K562 (cell line): ENCODE measurements at regions not wholly inside any gene's neighbourhood (a gene's known extent, or its start where the extent isn't known, plus 50 kb on each side); places are given as distances from the start of the nearest gene placed in this dataset.

Experiments
- ARID4B ChIP-seq: sonication (generic); formaldehyde crosslinking; IDR thresholded peaks from 2 replicates; pipeline ENCODE4 v1.8.0; 2022; ENCODE audit warnings: mild to moderate bottlenecking, missing genetic modification reagents
- BCOR ChIP-seq: fragments of 450-650 bp; IDR thresholded peaks from 2 replicates; pipeline ENCODE4 v1.6.1; 2016
- BRF2 ChIP-seq: IDR thresholded peaks from 3 replicates; pipeline ENCODE4 v1.6.1; 2011; ENCODE audit warnings: borderline replicate concordance, mild to moderate bottlenecking; ENCODE audit not compliant: insufficient read length, insufficient read depth
- ETS2 ChIP-seq: IDR thresholded peaks from 2 replicates; pipeline ENCODE4 v1.6.1; 2016; ENCODE audit warnings: borderline replicate concordance, missing genetic modification characterization, mild to moderate bottlenecking, moderate library complexity, missing compliant biosample characterization; ENCODE audit not compliant: poor library complexity, severe bottlenecking
- FOXM1 ChIP-seq, 2 experiments: fragments of 450-650 bp in 1 of 2; sonication (generic) in 1 of 2; formaldehyde crosslinking in 1 of 2; IDR thresholded peaks; 2 replicates each; pipeline versions ENCODE4 v1.6.1 to v1.9.0; 2017 to 2022; ENCODE audit warnings: low read depth in 2 of 2, mild to moderate bottlenecking in 2 of 2, missing genetic modification reagents in 1 of 2, moderate library complexity in 1 of 2
- GTF3C2 ChIP-seq: IDR thresholded peaks from 3 replicates; pipeline ENCODE4 v1.6.1; 2011; ENCODE audit warnings: borderline replicate concordance, mild to moderate bottlenecking, moderate library complexity; ENCODE audit not compliant: insufficient read length; ENCODE audit errors: extremely low read depth
- HIVEP1 ChIP-seq: fragments of 250-450 bp; sonication (Bioruptor Pico); IDR thresholded peaks from 2 replicates; pipeline ENCODE4 v1.4.0; 2020; ENCODE audit warnings: mild to moderate bottlenecking
- HNRNPL ChIP-seq: fragments of 200-400 bp; formaldehyde crosslinking; IDR thresholded peaks from 2 replicates; pipeline ENCODE4 v1.6.1; 2017; ENCODE audit warnings: low read depth, mild to moderate bottlenecking, low read length
- RHOXF2B ChIP-seq: fragments of 250-450 bp; sonication (Bioruptor Pico); conservative IDR thresholded peaks from 2 replicates; pipeline ENCODE4 v1.5.1; 2021
- TEAD4 ChIP-seq, 2 experiments: sonication (generic) in 1 of 2; formaldehyde crosslinking in 1 of 2; IDR thresholded peaks; 2 replicates each; pipeline versions ENCODE4 v1.6.1 to v1.8.0; 2012 to 2022; ENCODE audit warnings: borderline replicate concordance in 1 of 2, inconsistent platforms in 1 of 2, low read length in 1 of 2, mild to moderate bottlenecking in 1 of 2, missing genetic modification reagents in 1 of 2
- THRB ChIP-seq: fragments of 450-650 bp; formaldehyde crosslinking; conservative IDR thresholded peaks from 2 replicates; pipeline ENCODE4 v1.4.0; 2022; ENCODE audit warnings: mild to moderate bottlenecking, missing genetic modification characterization
- ZNF766 ChIP-seq: fragments of 200-800 bp; sonication (Bioruptor generic); conservative IDR thresholded peaks from 2 replicates; pipeline ENCODE4 v1.6.1; 2016; ENCODE audit warnings: missing genetic modification characterization, missing compliant biosample characterization
- ZNF785 ChIP-seq: fragments of 250-450 bp; sonication (Bioruptor Pico); IDR thresholded peaks from 2 replicates; pipeline ENCODE4 v1.4.0; 2020; ENCODE audit warnings: mild to moderate bottlenecking

- no peak for TF ChIP-seq ARID4B (CRISPR knock-in tag)
- TF ChIP-seq HIVEP1 (CRISPR knock-in tag): no peak
- no peak for TF ChIP-seq THRB
- no peak for TF ChIP-seq FOXM1 (IDR thresholded peaks at IDR 0.05; ENCODE audit: low read depth)
- TF ChIP-seq FOXM1 (CRISPR knock-in tag; IDR thresholded peaks at IDR 0.05; ENCODE audit: low read depth): no peak
- no peak for TF ChIP-seq ZNF785 (CRISPR knock-in tag)
- TF ChIP-seq ZNF766 (CRISPR knock-in tag): no peak
- TF ChIP-seq TEAD4 (IDR thresholded peaks at IDR 0.05; ENCODE audit: low read length): no peak
- TF ChIP-seq TEAD4 (CRISPR knock-in tag; IDR thresholded peaks at IDR 0.05; ENCODE audit: borderline replicate concordance): no peak
- no peak for TF ChIP-seq BRF2
- TF ChIP-seq ETS2 (tag): no peak
- no peak for TF ChIP-seq GTF3C2
- no peak for TF ChIP-seq HNRNPL
- TF ChIP-seq RHOXF2B (CRISPR knock-in tag): no peak
- TF ChIP-seq BCOR: no peak
- TF ChIP-seq, all 486 proteins: peak for 0
Observed at GRCh38 chr2:103249462-103249861, 487.6 kb downstream of the TMEM182 start (continued).
